HG02973 (cell line): ENCODE measurements at regions not wholly inside any gene's neighbourhood (a gene's known extent, or its start where the extent isn't known, plus 50 kb on each side); places are given as distances from the start of the nearest gene placed in this dataset.
"Not testable (repeated sequence)": the region's sequence is repeated elsewhere in the genome, so short reads cannot be mapped to it uniquely, and the experiment has no call there.

ENCODE experiments used
- ATAC-seq: cut with Tn5 transposase; IDR thresholded peaks from one replicate; pipeline ENCODE4 v1.9.1; 2021; ENCODE audit warnings: moderate library complexity; ENCODE audit not compliant: unreplicated experiment

GRCh38 chr13:64755961-64756360, 2474.2 kb downstream of the PCDH9 start:
- ATAC-seq, result no peak

GRCh38 chr13:64753233-64754000, 2476.7 kb downstream of the PCDH9 start:
- no peak for ATAC-seq

- no peak for ATAC-seq
Measured at GRCh38 chr13:64749301-64749700, 2480.8 kb downstream of the PCDH9 start.

- no peak for ATAC-seq
Measured at GRCh38 chr13:64746845-64747244, 2483.3 kb downstream of the PCDH9 start.

- ATAC-seq, result no peak
Measured at GRCh38 chr13:64740493-64740892, 2489.6 kb downstream of the PCDH9 start.

GRCh38 chr13:64725492-64725891, 2504.6 kb downstream of the PCDH9 start:
- ATAC-seq, result no peak

GRCh38 chr13:64723724-64724123, 2506.4 kb downstream of the PCDH9 start:
- ATAC-seq, result no peak

- no peak for ATAC-seq
Measured at GRCh38 chr13:64718116-64718515, 2512.0 kb downstream of the PCDH9 start.

GRCh38 chr13:64716936-64717335, 2513.2 kb downstream of the PCDH9 start:
- ATAC-seq, result no peak

- ATAC-seq, result no peak
Measured at GRCh38 chr13:64709079-64709478, 2521.1 kb downstream of the PCDH9 start.

GRCh38 chr13:64704121-64704649, 2526.0 kb downstream of the PCDH9 start:
- ATAC-seq, result no peak

- ATAC-seq, result no peak
Measured at GRCh38 chr13:64697226-64697625, 2532.9 kb downstream of the PCDH9 start.

GRCh38 chr13:64688893-64689677, 2541.1 kb downstream of the PCDH9 start:
- ATAC-seq, result no peak

GRCh38 chr13:64686536-64686935, 2543.6 kb downstream of the PCDH9 start:
- ATAC-seq, result not testable (repeated sequence)

- no peak for ATAC-seq
Measured at GRCh38 chr13:64684685-64685431, 2545.3 kb downstream of the PCDH9 start.

GRCh38 chr13:64684108-64684507, 2546.0 kb downstream of the PCDH9 start:
- no peak for ATAC-seq

- ATAC-seq, result no peak
Measured at GRCh38 chr13:64680739-64681138, 2549.4 kb downstream of the PCDH9 start.

- ATAC-seq, result no peak
Measured at GRCh38 chr13:64675255-64675892, 2554.8 kb downstream of the PCDH9 start.

- ATAC-seq, result no peak
Measured at GRCh38 chr13:64674126-64674525, 2556.0 kb downstream of the PCDH9 start.

- no peak for ATAC-seq
Measured at GRCh38 chr13:64672751-64673150, 2557.4 kb downstream of the PCDH9 start.
